NCI-H526 treated with DMSO at 0.1 percent for 48 hours (cell line): ENCODE measurements at regions not wholly inside any gene's neighbourhood (a gene's known extent, or its start where the extent isn't known, plus 50 kb on each side); places are given as distances from the start of the nearest gene placed in this dataset.

Source experiments
- DNase-seq: peaks from one replicate; lab custom pipeline; 2025; lab: John Stamatoyannopoulos, UW

GRCh38 chr20:4559106-4559505 lies 127.2 kb upstream of the PRNP start:
- DNase-seq = no peak

- no peak for DNase-seq
Observed at GRCh38 chr20:4556781-4557180, 129.5 kb upstream of the PRNP start.

GRCh38 chr20:4555188-4555890 lies 130.9 kb upstream of the PRNP start:
- no peak for DNase-seq

GRCh38 chr20:4554346-4554745 lies 131.9 kb upstream of the PRNP start:
- DNase-seq = no peak

GRCh38 chr20:4552075-4552640 lies 134.1 kb upstream of the PRNP start:
- no peak for DNase-seq

GRCh38 chr20:4550740-4551139 lies 135.5 kb upstream of the PRNP start:
- no peak for DNase-seq

GRCh38 chr20:4549711-4550259 lies 136.5 kb upstream of the PRNP start:
- DNase-seq = no peak

- no peak for DNase-seq
Observed at GRCh38 chr20:4548552-4548951, 137.7 kb upstream of the PRNP start.

- DNase-seq = no peak
Observed at GRCh38 chr20:4546786-4547185, 139.5 kb upstream of the PRNP start.

- DNase-seq = no peak
Observed at GRCh38 chr20:4546342-4546741, 139.9 kb upstream of the PRNP start.

- DNase-seq = no peak
Observed at GRCh38 chr20:4545526-4545925, 140.7 kb upstream of the PRNP start.

- no peak for DNase-seq
Observed at GRCh38 chr20:4544765-4545164, 141.5 kb upstream of the PRNP start.

GRCh38 chr20:4542270-4542669 lies 144.0 kb upstream of the PRNP start:
- no peak for DNase-seq

GRCh38 chr20:4534315-4534714 lies 151.9 kb upstream of the PRNP start:
- no peak for DNase-seq

GRCh38 chr20:4533368-4534133 lies 152.7 kb upstream of the PRNP start:
- DNase-seq = no peak

GRCh38 chr20:4532772-4533171 lies 153.5 kb upstream of the PRNP start:
- no peak for DNase-seq

GRCh38 chr20:4524792-4525191 lies 161.5 kb upstream of the PRNP start:
- DNase-seq = no peak

- no peak for DNase-seq
Observed at GRCh38 chr20:4524307-4524706, 161.9 kb upstream of the PRNP start.

GRCh38 chr20:4522310-4522709 lies 163.9 kb upstream of the PRNP start:
- DNase-seq = no peak

GRCh38 chr20:4521170-4521968 lies 164.9 kb upstream of the PRNP start:
- DNase-seq = no peak

GRCh38 chr20:4519534-4519933 lies 166.7 kb upstream of the PRNP start:
- DNase-seq = no peak

- DNase-seq = no peak
Observed at GRCh38 chr20:4516876-4517275, 169.4 kb upstream of the PRNP start.
